HUES48 (cell line): ENCODE measurements at regions not wholly inside any gene's neighbourhood (a gene's known extent, or its start where the extent isn't known, plus 50 kb on each side); places are given as distances from the start of the nearest gene placed in this dataset.
"Not testable (repeated sequence)": the region's sequence is repeated elsewhere in the genome, so short reads cannot be mapped to it uniquely, and the experiment has no call there.

ENCODE experiments used
- H3K27ac ChIP-seq: one replicate; pipeline ENCODE4 v1.7.0; 2013; ENCODE audit warnings: low read depth, low read length, inconsistent platforms
- H3K27me3 ChIP-seq: 2 replicates; pipeline ENCODE4 v1.6.1; 2013; ENCODE audit warnings: mild to moderate bottlenecking, low read length; ENCODE audit not compliant: control insufficient read depth, insufficient read depth
- H3K36me3 ChIP-seq: 2 replicates; pipeline ENCODE4 v1.6.1; 2013; ENCODE audit warnings: low read length; ENCODE audit not compliant: control insufficient read depth, insufficient read depth
- H3K4me1 ChIP-seq: 2 replicates; pipeline ENCODE4 v1.6.1; 2013; ENCODE audit warnings: mild to moderate bottlenecking, low read length; ENCODE audit not compliant: control insufficient read depth, insufficient read depth
- H3K4me3 ChIP-seq: 2 replicates; pipeline ENCODE4 v1.5.1; 2013; ENCODE audit warnings: mild to moderate bottlenecking, low read depth, low read length
- H3K9ac ChIP-seq: 2 replicates; pipeline ENCODE4 v1.6.1; 2013; ENCODE audit warnings: mild to moderate bottlenecking, low read depth, low read length, moderate library complexity
- H3K9me3 ChIP-seq: 2 replicates; pipeline ENCODE4 v1.6.1; 2013; ENCODE audit warnings: low read length; ENCODE audit not compliant: control insufficient read depth, insufficient read depth

GRCh38 chr7:46912692-46913091 is 669.2 kb downstream of the TNS3 start:
- Histone ChIP-seq H3K27me3 (no peaks in the 10 kb centered on the region), H3K9me3 (no peaks in the 10 kb centered on the region), H3K36me3 (no peaks in the 10 kb centered on the region)

GRCh38 chr7:46909601-46910051 is 672.3 kb downstream of the TNS3 start:
- Histone ChIP-seq H3K4me1 (no peaks in the 10 kb centered on the region), H3K9ac (no peak overlapping the region), H3K4me3 (no peak overlapping the region), H3K36me3 (no peaks in the 10 kb centered on the region), H3K9me3 (no peaks in the 10 kb centered on the region), H3K27ac (no peak overlapping the region), H3K27me3 (no peaks in the 10 kb centered on the region)

More at GRCh38 chr7:46912692-46913091, 669.2 kb downstream of the TNS3 start:
- H3K27ac ChIP-seq = no peak overlapping the region
- no peak overlapping the region for H3K4me3 ChIP-seq
- H3K9ac ChIP-seq = no peak overlapping the region
- no peaks in the 10 kb centered on the region for H3K4me1 ChIP-seq

DNA sequence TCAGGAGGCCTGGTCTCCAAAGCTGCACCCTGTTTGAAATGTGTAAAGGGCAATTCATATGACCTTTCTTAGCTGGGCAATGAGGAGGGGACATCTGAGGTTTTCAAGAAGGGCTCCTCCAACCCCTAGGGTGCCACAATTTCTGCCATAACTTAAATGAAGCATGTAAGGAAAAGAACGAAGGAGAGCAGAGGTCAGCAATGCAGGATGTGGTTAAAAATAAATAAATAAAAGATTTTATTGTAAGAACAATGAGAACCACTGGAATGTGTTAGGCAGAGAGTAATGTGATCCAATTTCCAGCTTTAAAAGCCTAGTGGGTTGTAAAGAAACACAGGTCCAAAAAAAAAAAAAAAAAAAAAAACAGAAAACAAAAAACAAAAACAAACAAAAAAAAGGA is 673.1 kb downstream of the TNS3 start:
- Histone ChIP-seq H3K4me3 (no peak overlapping the region), H3K9ac (no peak overlapping the region), H3K27me3 (no peaks in the 10 kb centered on the region), H3K27ac (no peak overlapping the region), H3K4me1 (no peaks in the 10 kb centered on the region), H3K36me3 (no peaks in the 10 kb centered on the region), H3K9me3 (no peaks in the 10 kb centered on the region)

GRCh38 chr7:46904523-46904922 is 677.4 kb downstream of the TNS3 start:
- not testable (repeated sequence) for H3K36me3 ChIP-seq, H3K27ac ChIP-seq, H3K9ac ChIP-seq, H3K4me3 ChIP-seq, H3K27me3 ChIP-seq, H3K4me1 ChIP-seq, H3K9me3 ChIP-seq

DNA sequence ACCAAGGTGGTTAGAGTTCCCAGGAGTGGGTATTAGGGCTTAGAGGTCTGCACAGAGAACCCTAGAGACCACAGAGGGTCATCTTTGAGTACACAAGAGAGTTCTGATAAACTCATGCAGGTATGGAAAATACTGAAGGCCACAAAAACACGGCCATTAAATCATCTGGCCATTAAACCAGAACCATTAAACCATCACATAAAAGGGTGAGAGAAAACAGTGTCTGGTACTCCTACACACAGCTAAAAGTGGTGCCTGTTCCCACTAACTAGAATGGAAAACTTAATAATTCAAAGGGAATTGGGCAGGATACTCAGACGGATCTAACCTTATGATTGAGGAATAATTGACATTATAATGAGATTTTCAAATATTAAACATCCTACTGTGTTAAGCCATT is 679.4 kb downstream of the TNS3 start:
- H3K27me3 ChIP-seq = no peaks in the 10 kb centered on the region
- H3K4me3 ChIP-seq = no peak overlapping the region
- H3K36me3 ChIP-seq = no peaks in the 10 kb centered on the region
- no peaks in the 10 kb centered on the region for H3K4me1 ChIP-seq
- H3K9me3 ChIP-seq = no peaks in the 10 kb centered on the region
- no peak overlapping the region for H3K27ac ChIP-seq
- no peak overlapping the region for H3K9ac ChIP-seq

DNA sequence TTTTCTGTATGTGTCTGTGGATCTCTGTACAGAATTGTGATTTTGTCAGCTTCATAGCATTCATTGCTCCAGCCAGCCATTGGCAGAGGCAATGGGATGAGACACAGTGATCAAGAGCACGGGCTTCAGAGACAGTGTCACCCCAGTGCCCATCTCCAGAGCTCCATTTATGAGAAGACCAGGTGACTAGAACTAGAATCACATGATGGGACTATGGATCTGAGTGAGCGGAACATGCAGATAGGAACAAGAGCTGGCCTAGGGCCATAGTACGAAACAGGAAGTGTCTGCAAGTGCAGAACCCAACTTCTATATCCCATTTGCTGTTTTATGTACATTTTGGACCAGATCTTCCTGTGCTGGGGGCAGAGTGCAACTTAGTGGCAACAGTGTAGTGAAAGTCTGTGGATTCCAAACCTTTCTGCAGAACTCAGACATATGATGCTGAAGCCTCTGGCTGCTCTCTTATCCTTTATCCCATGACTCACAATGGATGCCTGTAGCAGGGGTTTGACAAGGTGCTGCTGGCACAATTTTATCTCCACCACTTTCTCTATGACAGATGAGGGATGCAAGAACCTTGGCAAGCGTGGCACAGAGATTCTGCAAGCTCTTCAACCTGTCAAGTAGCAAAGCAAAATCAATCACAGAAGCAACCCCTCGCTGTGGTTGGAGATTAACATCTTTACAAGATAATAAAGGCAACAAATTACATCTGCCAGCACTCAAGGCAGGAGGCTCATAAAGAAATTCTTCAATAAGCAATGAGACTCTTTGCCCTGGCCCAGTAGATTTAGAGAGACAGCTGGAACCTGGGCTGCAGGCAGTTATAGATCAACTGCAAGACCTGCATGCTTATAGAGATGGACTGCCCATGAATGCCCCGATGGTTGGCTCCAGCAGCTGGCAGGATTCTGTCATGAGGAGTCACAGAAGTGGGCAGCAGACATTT is 681.3 kb downstream of the TNS3 start:
- H3K9me3 ChIP-seq = no peaks in the 10 kb centered on the region
- H3K4me1 ChIP-seq = no peaks in the 10 kb centered on the region
- H3K4me3 ChIP-seq = no peak overlapping the region
- H3K36me3 ChIP-seq = no peaks in the 10 kb centered on the region
- no peaks in the 10 kb centered on the region for H3K27me3 ChIP-seq
- H3K27ac ChIP-seq = no peak overlapping the region
- H3K9ac ChIP-seq = no peak overlapping the region

DNA sequence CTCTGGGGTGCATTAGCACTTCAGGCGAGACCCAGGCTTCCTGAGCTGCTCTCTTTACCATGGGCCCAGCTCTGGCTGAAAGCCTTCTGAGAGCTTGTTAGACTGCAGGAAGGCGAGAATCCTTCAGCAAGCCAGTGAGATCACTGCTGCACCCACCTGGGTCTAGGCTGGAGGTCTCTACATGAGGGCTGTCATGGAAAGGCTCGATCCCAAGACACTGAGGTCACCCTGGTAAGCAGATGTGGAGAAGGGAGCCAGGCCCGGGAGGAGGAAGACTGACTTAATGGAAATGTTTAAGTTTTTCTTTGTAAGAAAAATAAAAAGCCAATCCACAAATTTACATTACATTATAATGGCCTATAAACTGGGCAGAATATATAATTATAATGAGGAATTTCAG is 684.5 kb downstream of the TNS3 start:
- H3K27me3 ChIP-seq = no peaks in the 10 kb centered on the region
- H3K4me3 ChIP-seq = no peak overlapping the region
- H3K9ac ChIP-seq = no peak overlapping the region
- no peaks in the 10 kb centered on the region for H3K9me3 ChIP-seq
- H3K27ac ChIP-seq = no peak overlapping the region
- no peaks in the 10 kb centered on the region for H3K36me3 ChIP-seq
- H3K4me1 ChIP-seq = no peaks in the 10 kb centered on the region

GRCh38 chr7:46886669-46887374 is 695.1 kb downstream of the TNS3 start:
- no peak overlapping the region for H3K4me3 ChIP-seq
- H3K9ac ChIP-seq = no peak overlapping the region
- H3K27ac ChIP-seq = no peak overlapping the region
- no peaks in the 10 kb centered on the region for H3K36me3 ChIP-seq
- H3K9me3 ChIP-seq = no peaks in the 10 kb centered on the region
- H3K27me3 ChIP-seq = no peaks in the 10 kb centered on the region
- H3K4me1 ChIP-seq = no peaks in the 10 kb centered on the region

GRCh38 chr7:46885167-46885566 is 696.7 kb downstream of the TNS3 start:
- no peaks in the 10 kb centered on the region for H3K9me3 ChIP-seq
- no peaks in the 10 kb centered on the region for H3K36me3 ChIP-seq
- H3K27ac ChIP-seq = no peak overlapping the region
- no peak overlapping the region for H3K4me3 ChIP-seq
- H3K27me3 ChIP-seq = no peaks in the 10 kb centered on the region
- no peak overlapping the region for H3K9ac ChIP-seq
- H3K4me1 ChIP-seq = peaks cover 13% of the 10 kb centered on the region; the same call in 1 of the 2 replicates

DNA sequence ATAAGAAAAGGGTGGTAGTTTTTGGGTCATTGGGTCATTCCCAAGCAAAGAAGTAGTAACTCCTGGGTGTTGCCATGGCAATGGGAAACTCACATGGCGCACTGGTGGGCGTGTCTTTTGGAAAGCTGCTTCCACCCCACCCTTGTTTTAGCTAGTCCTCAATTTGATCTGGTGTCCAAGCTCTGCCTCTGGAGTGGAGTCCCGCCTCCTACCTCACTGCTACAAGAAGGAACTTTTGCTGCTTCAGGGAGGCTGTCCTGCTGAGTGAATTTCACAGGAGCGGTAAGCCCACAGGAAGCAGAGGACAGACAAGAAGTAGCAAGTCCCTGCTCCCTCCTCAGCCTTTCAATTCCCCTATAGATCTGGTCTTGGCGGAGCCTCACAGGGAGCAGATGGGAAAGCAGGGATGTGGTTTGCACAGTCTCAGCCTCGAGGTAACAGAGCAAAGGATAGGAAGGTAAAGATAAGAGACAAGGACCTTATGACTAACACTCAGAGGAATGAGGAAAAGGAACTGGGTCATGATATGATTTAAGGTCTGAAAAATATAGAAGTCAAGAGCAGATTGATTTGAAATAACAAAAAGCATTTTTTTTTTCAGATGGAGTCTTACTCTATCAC is 700.3 kb downstream of the TNS3 start:
- Histone ChIP-seq H3K4me1 (peaks cover 17% of the 10 kb centered on the region), H3K27ac (no peak overlapping the region), H3K27me3 (no peaks in the 10 kb centered on the region), H3K9me3 (no peaks in the 10 kb centered on the region), H3K4me3 (no peak overlapping the region), H3K36me3 (no peaks in the 10 kb centered on the region), H3K9ac (no peak overlapping the region)
